Urothelium cell line (cell line): ENCODE measurements at regions not wholly inside any gene's neighbourhood (a gene's known extent, or its start where the extent isn't known, plus 50 kb on each side); places are given as distances from the start of the nearest gene placed in this dataset.
"Not testable (repeated sequence)": the region's sequence is repeated elsewhere in the genome, so short reads cannot be mapped to it uniquely, and the experiment has no call there.

Source experiments
- DNase-seq: peaks from one replicate; pipeline ENCODE4 v3.0.0; 2011; ENCODE audit warnings: low spot score, mixed read lengths
- FAIRE-seq: peaks from 2 replicates; lab custom pipeline; 2011; peaks lifted over from hg19 to GRCh38; lab: Jason Lieb, UNC

DNA sequence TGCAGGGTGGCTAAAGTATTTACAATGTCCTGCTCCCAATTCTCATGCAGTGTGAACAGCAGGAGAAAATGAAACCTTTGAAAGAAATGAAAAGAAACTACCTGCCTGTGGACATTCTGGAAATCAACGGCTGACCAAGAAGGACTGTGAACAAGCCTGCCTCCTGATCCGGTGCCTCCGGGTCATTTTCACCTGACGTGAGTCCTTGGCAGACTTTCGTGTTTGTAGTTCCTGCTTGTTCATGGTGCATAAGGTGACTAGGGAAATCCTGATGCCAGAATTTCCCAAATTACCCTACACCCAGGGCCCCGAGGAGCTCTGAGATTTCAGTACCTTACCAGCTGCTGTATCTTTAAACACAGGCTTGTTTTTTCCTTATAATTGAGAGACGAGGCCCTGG, 317.5 kb downstream of the TLE1 start:
- no peak for FAIRE-seq

DNA sequence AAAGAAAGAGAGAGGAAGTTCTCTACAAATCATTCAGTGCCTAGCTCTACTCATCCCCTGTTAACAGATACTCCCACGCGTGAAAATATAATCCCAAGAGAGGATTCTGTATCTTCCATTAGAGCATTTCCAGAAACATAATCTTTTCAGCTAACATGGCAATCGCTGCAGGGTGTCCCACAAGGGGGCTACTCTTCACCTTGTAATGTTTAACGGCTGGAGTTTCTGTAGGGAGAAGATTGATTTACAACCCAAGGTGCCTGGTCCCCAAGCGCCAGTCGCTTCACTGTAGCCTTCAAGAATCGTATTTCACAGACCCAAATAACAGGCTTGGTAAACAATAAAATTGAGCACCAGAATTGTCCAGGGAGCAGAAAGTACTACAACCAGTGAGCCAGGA, 318.7 kb downstream of the TLE1 start:
- no peak for DNase-seq
- no peak for FAIRE-seq

More for the DNA sequence above, 317.5 kb downstream of the TLE1 start:
- no peak for DNase-seq

DNA sequence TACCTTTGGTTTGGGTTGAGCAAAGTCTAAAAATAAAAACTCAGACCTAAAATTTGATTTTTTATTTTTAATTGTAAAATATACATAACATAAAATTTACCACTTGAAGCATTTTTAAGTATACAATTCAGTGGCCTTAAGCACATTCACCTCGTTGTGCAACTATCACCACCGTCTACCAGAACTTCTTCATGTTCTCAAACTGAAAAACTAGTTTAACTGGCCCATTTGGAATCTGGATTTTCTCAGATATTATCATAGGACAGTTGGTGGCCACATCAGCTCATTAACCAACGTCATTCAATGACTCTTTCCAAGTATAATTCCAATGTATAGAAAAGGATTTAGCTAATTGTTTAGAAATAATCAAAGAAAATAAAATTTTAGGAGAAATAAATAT, 319.3 kb downstream of the TLE1 start:
- no peak for DNase-seq
- FAIRE-seq, result no peak

DNA sequence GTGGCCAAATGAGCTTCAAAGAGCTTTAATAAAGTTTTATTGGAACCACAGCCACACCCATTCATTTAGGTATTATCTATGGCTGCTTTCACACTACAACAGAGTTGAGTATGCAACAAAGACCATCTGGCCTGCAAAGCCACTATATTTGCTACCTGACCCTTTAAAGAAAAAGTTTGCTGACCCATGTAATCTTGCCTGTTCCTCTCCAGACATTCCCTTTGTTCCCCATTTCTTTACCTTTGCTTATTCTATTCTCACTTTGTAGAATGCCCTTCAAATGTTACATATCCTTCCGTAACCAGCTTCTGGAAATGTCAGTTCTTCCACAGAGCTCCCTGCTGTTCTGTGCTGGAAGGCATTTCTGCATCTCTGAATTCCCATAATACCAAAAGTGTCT, 320.2 kb downstream of the TLE1 start:
- DNase-seq (no peak), FAIRE-seq (no peak)

DNA sequence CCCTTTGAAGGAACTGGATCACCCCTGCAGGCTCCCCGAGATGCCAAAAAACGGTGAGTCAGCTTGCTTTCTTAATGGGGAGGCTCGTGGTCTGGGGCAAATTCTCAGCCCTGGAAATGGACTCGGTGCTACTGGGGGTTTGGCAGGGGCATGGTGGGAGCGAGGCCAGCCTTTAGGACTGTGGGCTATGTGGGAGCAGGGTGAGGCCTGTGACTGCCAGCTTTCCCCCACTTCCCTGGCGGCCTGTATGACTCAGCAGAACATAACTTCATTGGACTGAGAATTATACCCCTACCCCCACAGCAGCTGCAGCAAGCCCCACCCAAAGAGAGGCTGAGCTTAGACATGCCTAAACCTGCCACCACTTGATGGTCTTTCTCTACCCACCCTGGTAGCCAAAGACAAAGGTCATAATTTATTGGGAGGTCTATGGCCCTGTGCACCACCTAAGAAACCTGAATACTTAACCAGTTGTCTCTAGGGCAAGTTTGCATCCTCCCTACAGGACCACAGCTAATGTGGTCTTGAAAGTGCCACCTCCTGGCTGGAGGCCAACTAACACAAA, 325.3 kb downstream of the TLE1 start:
- DNase-seq (no peak), FAIRE-seq (no peak)

DNA sequence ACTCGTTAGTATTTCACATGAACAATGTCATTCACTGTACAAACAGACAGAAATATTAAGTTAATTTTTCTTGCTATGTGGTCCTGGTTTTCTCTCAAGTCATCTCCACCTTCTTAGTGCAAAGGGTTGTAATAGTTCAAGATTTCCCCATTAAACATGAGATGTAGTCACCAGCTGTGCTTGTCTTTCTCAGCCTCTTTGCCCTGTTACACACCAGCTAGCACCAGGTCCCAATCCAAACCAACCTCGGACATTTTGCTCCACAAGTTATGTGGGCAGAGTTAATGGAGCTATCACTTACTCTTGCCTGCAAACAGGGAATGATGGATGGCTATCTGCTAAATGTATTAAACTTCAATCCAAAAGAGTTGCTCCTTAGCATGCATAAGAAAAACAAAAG, 328.1 kb downstream of the TLE1 start:
- DNase-seq, result no peak
- no peak for FAIRE-seq

DNA sequence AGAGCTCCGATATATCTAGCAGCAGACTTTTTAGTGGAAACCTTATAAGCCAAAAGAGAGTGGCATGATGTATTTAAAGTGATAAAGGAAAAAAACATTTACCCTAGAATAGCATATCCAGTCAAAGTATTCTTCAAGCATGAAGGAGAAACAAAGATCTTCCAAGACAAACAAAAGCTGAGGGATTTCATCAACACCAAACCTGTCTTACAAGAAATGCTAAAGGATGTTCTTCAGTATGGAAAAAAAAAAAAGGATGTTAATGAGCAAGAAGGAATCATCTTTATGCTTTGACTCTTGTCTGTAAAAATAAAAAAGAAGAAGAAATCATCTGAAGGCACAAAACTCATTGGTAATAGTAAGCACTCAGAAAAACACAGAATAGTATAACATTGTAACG, 338.2 kb downstream of the TLE1 start:
- FAIRE-seq, result no peak
- no peak for DNase-seq

DNA sequence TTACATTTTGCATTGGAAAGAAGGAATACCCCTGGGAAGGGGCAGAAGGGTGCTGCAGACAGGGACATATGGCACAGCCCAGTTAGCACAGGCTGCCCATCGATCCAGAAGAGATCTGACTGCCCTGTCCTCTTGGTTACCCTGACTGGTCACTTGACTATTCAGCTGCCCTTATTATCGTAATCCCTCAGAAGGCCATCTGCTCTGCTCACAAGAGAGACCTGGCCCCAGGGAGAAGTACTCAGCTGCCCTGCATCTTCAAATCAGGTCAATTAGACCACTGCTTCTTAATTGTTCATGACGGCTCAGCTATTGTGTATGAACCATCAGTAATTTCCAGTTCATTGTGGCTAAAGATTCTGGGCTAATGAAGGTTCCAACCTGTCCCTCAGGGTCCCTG, 345.0 kb downstream of the TLE1 start:
- DNase-seq, result no peak
- FAIRE-seq, result no peak

DNA sequence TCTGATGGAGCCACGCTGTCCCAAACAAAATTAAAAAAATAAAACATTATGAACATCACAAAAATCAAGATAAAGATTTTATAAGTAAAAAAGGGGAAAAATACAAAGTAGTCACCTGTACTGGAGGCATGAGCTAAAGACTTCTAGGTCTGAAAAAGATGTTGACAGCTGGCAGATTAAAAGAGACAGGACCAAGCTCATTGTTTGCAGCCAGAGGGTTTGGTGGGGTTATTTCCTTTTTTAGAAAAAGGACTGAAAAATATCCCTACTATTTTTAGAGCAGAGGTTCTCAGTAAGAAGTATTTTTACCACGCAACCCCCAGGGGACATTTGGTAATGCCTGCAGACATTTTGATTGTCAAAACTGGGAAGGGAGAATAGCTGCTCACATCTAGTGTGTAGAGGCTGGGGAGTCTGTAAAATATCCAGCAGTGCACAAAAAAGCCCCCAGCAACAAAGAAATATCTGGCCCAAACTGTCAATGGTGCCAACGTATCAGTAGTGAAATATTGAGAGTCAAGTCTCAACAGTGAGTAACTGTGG, 353.4 kb downstream of the TLE1 start:
- FAIRE-seq, result no peak
- DNase-seq, result no peak

DNA sequence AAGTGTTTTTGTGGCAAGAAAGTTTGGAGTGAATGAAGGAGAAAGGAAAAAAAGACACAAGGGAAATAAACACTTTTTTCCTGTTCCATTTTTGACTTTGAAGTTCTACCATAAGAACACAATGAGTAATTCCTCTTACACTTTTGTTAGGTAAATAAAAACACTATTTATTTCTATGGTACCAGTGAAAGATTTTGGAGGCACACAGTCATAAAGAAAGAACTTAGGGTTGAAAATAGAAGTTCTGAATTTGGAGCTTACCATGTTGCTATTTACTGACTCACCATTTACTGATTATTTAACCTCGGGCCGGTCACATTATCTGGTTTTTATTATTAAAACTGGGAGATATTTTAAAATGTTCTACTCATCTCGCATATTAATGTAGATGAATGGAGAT, 367.8 kb downstream of the TLE1 start:
- DNase-seq (no peak), FAIRE-seq (no peak)

DNA sequence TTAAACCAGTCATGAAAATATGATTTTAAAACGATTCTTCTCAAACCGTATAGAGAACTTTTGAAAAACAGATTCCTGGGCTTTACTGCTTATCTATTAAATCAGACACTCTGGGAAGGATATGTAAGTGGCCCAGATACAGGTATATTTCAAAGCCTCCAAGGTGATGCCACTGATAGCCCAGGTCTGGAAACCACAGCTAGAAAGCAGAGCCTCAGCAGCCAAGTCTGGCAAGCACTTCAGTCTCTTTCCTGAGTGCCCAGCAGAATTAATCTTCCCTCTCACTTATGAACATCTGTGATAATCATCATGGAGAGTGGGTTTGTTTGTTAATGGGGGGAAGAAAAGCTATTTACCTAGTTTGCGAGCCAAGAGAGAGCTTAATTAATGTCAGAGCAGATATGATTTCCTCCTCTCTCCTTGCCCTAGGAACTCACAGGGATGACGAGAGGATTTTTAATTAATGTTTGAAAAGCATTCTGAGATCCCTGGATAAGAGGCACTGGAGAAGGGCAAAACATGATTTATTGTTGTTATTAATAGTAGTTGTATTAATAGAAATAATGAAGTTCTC, 368.4 kb downstream of the TLE1 start:
- DNase-seq (no peak), FAIRE-seq (no peak)

DNA sequence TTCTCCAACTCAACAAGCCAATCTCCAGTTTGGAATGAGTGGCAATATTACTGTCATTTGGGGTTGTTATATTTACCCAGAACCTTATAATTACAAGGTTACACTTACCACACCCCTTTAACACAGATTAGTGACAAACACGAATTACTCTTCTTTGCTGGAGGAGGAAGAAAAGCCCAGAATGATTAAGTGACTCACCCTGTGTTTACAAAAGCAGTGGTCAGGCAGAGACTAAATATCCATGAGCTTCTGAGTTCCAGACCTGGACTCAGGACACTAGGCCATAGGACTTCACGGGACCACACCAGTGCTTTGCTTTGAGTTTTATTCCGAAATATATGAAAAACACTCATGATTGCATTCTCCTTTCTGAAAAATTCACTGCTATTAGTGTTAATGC, 370.8 kb downstream of the TLE1 start:
- no peak for FAIRE-seq
- DNase-seq, result peak; percentile 16

DNA sequence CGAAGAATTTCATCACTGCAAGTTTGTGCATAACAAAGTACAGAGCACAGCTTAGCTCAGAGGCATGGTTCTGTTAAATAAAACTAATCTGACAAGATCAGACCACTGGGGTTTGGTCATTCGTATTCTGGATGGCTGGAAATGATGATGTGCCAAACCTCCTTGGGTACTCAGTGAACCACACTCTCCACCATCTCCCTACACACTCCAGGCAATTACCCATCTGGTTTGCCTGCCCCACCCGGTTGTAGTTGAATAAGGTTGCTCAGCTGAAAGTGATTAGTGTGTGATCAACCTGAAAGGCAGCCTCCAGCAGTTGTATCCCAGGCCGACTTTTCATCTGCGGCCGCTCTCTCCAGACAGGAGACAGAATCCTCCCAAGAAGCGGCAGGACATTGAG, 371.4 kb downstream of the TLE1 start:
- DNase-seq, result no peak
- no peak for FAIRE-seq

DNA sequence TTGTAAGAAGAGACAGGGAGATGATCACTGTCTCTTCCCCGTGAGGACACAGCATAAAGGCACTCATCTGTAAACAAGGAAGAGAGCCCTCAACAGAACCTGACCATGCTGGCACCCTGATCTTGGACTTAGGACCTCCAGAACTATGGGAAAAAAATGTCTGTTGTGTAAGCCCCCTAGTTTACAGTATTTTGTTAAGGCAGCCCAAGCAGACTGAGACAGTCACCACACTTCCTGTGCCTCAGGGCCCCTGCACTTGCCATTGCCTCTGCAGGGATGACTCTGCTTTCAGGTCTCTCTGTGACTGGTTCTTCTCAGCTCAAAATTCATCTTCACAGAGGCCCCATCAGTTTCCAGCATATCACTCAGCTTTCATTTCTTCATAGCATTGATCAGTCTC, 372.1 kb downstream of the TLE1 start:
- DNase-seq (no peak), FAIRE-seq (no peak)

DNA sequence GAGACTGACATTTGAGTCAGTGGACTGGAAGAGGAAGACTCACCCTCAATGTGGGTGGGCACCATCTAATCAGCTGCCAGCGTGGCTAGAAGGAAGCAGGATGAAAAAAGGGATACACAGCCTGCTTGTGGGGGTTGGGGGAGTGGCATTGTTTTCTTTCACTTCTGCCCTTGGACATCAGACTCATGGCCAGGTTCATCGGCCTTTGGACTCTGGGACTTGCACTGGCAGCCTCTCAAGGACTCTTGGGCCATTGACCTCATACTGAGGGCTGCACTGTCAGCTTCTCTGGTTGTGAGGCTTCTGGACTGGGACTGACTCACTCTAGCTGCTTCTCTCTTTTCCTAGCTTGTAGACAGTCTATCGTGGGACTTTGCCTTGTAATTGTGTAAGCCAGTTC, 374.9 kb downstream of the TLE1 start:
- no peak for DNase-seq

DNA sequence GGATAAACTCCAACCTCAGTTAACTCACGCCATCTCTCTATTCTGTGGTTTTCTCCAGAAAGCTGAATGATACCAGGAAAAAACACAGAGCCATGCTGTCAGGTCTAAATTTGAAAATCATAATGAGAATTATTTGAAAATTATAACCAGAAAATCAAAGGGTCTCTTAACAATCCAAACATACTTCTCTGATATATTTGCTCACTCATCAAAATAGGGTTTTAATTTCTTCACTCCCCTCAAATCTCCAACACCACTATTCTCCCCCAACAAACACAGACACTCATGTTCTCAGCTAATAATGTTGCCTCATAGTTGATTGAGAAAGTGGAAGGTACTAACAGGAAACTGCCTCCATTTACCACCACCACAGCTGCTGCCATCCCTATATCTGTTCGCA, 375.5 kb downstream of the TLE1 start:
- FAIRE-seq, result no peak
- no peak for DNase-seq

More for the DNA sequence above, 374.9 kb downstream of the TLE1 start:
- FAIRE-seq, result no peak

DNA sequence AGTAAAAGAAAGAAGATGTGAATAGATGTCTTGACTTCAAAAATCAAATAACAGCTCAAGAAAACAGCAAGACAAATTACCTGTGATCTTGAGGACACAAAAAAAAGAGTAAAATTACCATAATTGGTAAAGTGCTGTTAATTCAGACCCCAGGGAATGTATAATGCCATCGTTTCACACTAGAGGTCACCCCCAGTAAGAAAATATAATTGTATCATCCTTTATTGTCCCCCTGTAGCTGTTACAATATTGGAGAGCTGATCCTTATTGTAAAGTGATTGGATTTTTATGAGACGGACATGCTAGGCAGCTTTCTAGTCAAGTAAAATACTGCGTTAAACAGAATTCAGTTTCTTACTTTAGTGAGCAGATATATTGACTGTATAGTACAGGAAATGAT, 377.0 kb downstream of the TLE1 start:
- DNase-seq, result no peak
- no peak for FAIRE-seq

DNA sequence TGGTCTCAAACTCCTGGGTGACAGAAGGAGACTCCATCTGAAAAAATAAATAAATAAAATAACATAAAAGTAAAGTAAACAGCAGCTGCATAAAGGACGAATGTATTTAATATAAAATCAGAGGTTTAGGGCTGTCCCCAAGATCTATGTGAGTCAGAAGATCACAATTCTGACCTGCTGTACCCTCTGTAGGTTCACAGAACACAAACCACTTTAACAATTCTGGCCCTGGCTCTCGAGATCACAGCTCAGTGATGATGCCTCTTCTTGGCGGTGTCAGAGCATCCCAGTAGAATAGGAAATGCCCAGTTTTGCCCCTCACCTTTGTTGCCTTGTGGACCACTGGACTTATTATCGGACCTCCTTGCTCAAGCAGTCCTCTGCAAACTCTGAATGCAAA, 380.9 kb downstream of the TLE1 start:
- no peak for DNase-seq
- no peak for FAIRE-seq

DNA sequence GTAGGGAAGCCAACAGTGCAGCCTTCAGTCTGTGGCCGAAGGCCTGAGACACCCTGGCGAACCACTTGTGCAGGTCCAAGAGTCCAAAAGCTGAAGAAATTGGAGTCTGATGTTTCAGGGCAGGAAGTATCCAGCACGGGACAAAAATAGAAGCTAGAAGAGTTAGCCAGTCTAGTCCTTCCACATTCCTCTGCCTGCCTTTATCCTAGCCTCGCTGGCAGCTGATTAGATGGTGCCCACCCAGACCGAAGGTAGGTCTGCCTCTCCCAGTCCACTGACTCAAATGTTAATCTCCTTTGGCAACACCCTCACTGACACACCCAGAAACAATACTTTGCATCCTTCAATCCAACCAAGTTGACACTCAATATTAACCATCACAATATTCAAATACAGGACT, 381.6 kb downstream of the TLE1 start:
- DNase-seq, FAIRE-seq: not testable (repeated sequence)

DNA sequence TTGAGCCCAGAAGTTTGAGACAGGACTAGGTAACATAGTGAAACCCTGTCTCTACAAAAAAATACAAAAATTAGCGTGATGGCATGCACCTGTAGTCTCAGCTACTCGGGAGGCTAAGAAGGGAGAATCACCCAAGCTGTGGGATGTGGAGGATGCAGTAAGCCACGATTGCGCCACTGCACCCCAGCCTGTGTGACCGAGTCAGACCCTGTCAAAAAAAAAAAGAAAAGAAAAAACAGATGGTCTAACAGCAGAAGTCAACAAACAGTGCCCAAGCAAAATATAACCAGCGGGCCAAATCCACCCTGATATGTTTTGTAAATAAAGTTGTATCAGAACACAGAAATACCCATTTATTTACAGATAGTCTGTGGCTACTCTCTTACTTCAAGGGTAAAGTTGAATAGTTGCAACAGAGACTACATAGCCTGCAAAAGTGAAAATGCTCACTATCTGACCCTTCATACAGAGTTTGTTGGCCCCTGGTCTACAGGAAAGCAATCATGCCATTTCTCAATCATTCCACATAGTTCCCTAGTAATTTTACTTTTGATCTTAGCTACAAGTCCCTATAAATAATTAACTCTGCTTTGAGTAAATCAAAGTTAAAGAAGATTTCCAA, 383.7 kb downstream of the TLE1 start:
- FAIRE-seq, result no peak
- no peak for DNase-seq

DNA sequence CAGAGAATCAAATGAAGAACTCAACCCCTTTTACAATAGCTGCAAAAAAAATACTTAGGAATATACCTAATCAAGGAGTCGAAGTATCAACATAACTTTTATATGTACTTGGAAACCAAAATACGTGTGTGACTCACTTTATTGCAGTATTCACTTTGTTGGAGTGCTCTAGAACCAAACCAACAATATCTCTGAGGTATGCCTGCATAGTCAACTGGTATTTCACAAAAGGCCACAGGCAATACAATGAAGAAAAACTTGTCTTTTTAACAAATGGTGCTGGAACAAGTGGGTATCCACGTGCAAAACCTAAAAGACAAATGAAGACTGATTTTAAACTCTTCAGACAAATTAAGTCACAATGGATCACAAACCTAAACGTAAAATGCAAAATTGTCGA, 385.7 kb downstream of the TLE1 start:
- DNase-seq (no peak), FAIRE-seq (no peak)

DNA sequence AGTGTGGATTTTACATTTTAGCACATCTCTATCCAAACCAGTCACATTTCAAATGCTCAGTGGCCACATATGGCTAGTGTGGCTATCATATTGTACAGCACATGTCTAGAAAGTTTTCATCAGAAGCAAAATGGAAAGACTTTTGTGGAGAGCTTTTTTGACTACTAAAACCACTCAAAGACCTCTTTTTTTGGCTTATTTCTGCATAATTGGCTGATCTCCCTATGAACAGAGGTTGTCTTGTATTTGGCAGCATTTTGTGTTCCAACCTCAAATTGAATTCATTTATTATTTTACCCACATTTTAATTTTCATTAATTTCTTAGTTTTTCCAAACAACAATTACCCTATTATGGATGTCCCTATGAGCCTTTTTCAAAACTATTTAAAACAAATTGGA, 395.7 kb downstream of the TLE1 start:
- DNase-seq (no peak), FAIRE-seq (no peak)
